Panc1 (cell line): ENCODE measurements at regions not wholly inside any gene's neighbourhood (a gene's known extent, or its start where the extent isn't known, plus 50 kb on each side); places are given as distances from the start of the nearest gene placed in this dataset.

ENCODE experiments used
- CTCF ChIP-seq: fragments of 450-650 bp; IDR thresholded peaks from 2 replicates; pipeline ENCODE4 v1.5.1; 2017; ENCODE audit warnings: mild to moderate bottlenecking
- POLR2AphosphoS5 ChIP-seq: IDR thresholded peaks from 2 replicates; pipeline ENCODE4 v1.6.1; 2012; ENCODE audit warnings: mild to moderate bottlenecking, low read depth, low read length, moderate library complexity
- TCF7L2 ChIP-seq: IDR thresholded peaks from 2 replicates; pipeline ENCODE4 v1.6.1; 2011; ENCODE audit warnings: mild to moderate bottlenecking, low read depth, low read length, inconsistent platforms

GRCh38 chr6:40039042-40039441 lies 104.8 kb upstream of the MOCS1 start:
- TF ChIP-seq CTCF = no peak
- no peak for TF ChIP-seq TCF7L2
- TF ChIP-seq POLR2AphosphoS5 = no peak
